K562 (cell line): ENCODE measurements at regions not wholly inside any gene's neighbourhood (a gene's known extent, or its start where the extent isn't known, plus 50 kb on each side); places are given as distances from the start of the nearest gene placed in this dataset.

Experiments
- ATAC-seq: fragments of 200-7000 bp; cut with Tn5 transposase; 3 replicates; pipeline ENCODE4 v1.9.1; 2020; ENCODE audit warnings: moderate library complexity
- BruUV-seq: library from RNA; stranded (reverse); fragments of 400-500 nt; replicated peaks from 2 replicates; lab custom pipeline; 2021; lab: Mats Ljungman, UMichigan
- CTCF ChIA-PET: fragments of 300-600 bp; formaldehyde crosslinking; extraction: SDS; loops from one replicate; lab custom pipeline; 2021; ENCODE audit warnings: low intra/inter-chr PET ratio; lab: Yijun Ruan, JAX
- POLR2A ChIA-PET: fragments of 300-600, 350-650 bp; sonication (Branson Sonifier 250); formaldehyde crosslinking; extraction: SDS; loops from one replicate; lab custom pipeline; 2021; ENCODE audit warnings: antibody characterized with exemption, inconsistent platforms; lab: Yijun Ruan, JAX
- DNase-seq, 4 experiments: peaks; one replicate each; pipeline versions ENCODE4 v3.0.0 to v3.0.0-alpha.2; 2011 to 2018; ENCODE audit warnings: low spot score in 3 of 4, mixed read lengths in 3 of 4; ENCODE audit errors: extremely low read depth in 1 of 4
- FAIRE-seq: peaks from 2 replicates; lab custom pipeline; 2011; peaks lifted over from hg19 to GRCh38; lab: Jason Lieb, UNC
- H2AFZ ChIP-seq: 2 replicates; pipeline ENCODE4 v1.6.0; 2011; ENCODE audit warnings: low read depth, low read length, control low read depth, inconsistent platforms
- H3K27ac ChIP-seq: fragments of 200-600 bp; 3 replicates; pipeline ENCODE4 v1.8.0; 2011; ENCODE audit warnings: low read depth, mild to moderate bottlenecking, control low read depth, inconsistent platforms, low read length, moderate library complexity, mixed read lengths; ENCODE audit errors: extremely low read depth
- H3K27me3 ChIP-seq, 2 experiments: fragments of 300-600 bp in 1 of 2; 2 replicates in 1 of 2; 3 replicates in 1 of 2; pipeline versions ENCODE4 v1.6.0 to v1.8.0; 2011; ENCODE audit warnings: inconsistent platforms in 2 of 2, low read length in 2 of 2, mild to moderate bottlenecking in 1 of 2, mixed read lengths in 1 of 2, moderate library complexity in 1 of 2; ENCODE audit not compliant: control insufficient read depth in 2 of 2, insufficient read depth in 2 of 2
- H3K36me3 ChIP-seq: fragments of 300-600 bp; 3 replicates; pipeline ENCODE4 v1.8.0; 2011; ENCODE audit warnings: mild to moderate bottlenecking, low read length, inconsistent platforms; ENCODE audit not compliant: control insufficient read depth, insufficient read depth
- H3K4me1 ChIP-seq, 2 experiments: fragments of 200-600 bp in 1 of 2; replicated peaks in 1 of 2; 2 replicates in 1 of 2; 3 replicates in 1 of 2; pipeline versions ENCODE4 v1.5.1 to v1.8.0; 2011; ENCODE audit warnings: inconsistent platforms in 2 of 2, low read length in 2 of 2, mild to moderate bottlenecking in 1 of 2, mixed read lengths in 1 of 2, moderate library complexity in 1 of 2; ENCODE audit not compliant: control insufficient read depth in 2 of 2, insufficient read depth in 2 of 2
- H3K4me2 ChIP-seq: 2 replicates; pipeline ENCODE4 v1.6.1; 2011; ENCODE audit warnings: low read length, control low read depth, inconsistent platforms, mixed read lengths; ENCODE audit not compliant: insufficient read depth
- H3K4me3 ChIP-seq: fragments of 200-600 bp; sonication (generic), shearing (Covaris generic); 2 replicates; pipeline ENCODE4 v1.5.1; 2016; ENCODE audit warnings: control low read depth, inconsistent platforms
- H3K79me2 ChIP-seq: fragments of 200-600 bp; 3 replicates; pipeline ENCODE4 v1.8.0; 2011; ENCODE audit warnings: low read length, inconsistent platforms; ENCODE audit not compliant: control insufficient read depth, insufficient read depth
- H3K9ac ChIP-seq, 2 experiments: 2 replicates each; pipeline versions ENCODE4 v1.6.0 to v1.6.1; 2011; ENCODE audit warnings: low read depth in 2 of 2, low read length in 2 of 2, control low read depth in 1 of 2, inconsistent platforms in 1 of 2, mild to moderate bottlenecking in 1 of 2, mixed read lengths in 1 of 2; ENCODE audit not compliant: insufficient read depth in 1 of 2
- H3K9me1 ChIP-seq: one replicate; pipeline ENCODE4 v1.6.0; 2011; ENCODE audit warnings: inconsistent platforms, mild to moderate bottlenecking, low read length, moderate library complexity; ENCODE audit not compliant: control insufficient read depth, insufficient read depth
- H3K9me3 ChIP-seq: replicated peaks from 2 replicates; pipeline ENCODE4 v1.5.1; 2011; ENCODE audit warnings: low read depth, low read length, inconsistent platforms; ENCODE audit not compliant: control insufficient read depth, insufficient read depth
- H4K20me1 ChIP-seq: replicated peaks from 2 replicates; pipeline ENCODE4 v1.6.1; 2011; ENCODE audit warnings: low read length, inconsistent platforms, mixed read lengths; ENCODE audit not compliant: control insufficient read depth, insufficient read depth
- CEBPG ChIP-seq, 3 experiments: fragments of 200-800 bp in 1 of 3; sonication (Bioruptor generic) in 1 of 3; sonication (generic) in 1 of 3; formaldehyde crosslinking in 1 of 3; IDR thresholded peaks in 2 of 3; conservative IDR thresholded peaks in 1 of 3; 2 replicates each; pipeline versions ENCODE4 v1.6.1 to v1.8.0; 2016 to 2022; ENCODE audit warnings: missing compliant biosample characterization in 2 of 3, missing genetic modification characterization in 2 of 3, mild to moderate bottlenecking in 1 of 3, missing genetic modification reagents in 1 of 3
- EWSR1 ChIP-seq: fragments of 450-650 bp; IDR thresholded peaks from 2 replicates; pipeline ENCODE4 v1.6.1; 2018; ENCODE audit warnings: borderline replicate concordance, mild to moderate bottlenecking, low read depth, moderate library complexity; ENCODE audit not compliant: partially characterized antibody
- ZFP1 ChIP-seq: fragments of 450-650 bp; formaldehyde crosslinking; IDR thresholded peaks from 2 replicates; pipeline ENCODE4 v1.4.0; 2020; ENCODE audit warnings: mild to moderate bottlenecking, mixed read lengths
- ZNF274 ChIP-seq: IDR thresholded peaks from 2 replicates; pipeline ENCODE4 v1.6.1; 2011; ENCODE audit warnings: low read depth, mild to moderate bottlenecking, low read length, moderate library complexity, borderline replicate concordance
- ZNF764 ChIP-seq: fragments of 250-450 bp; sonication (Bioruptor Pico); IDR thresholded peaks from 2 replicates; pipeline ENCODE4 v1.4.0; 2020; ENCODE audit warnings: low read depth, mild to moderate bottlenecking, moderate library complexity
- WGBS: fragments of 100-300 bp; shearing (Covaris generic); methylation state at CpG from one replicate; pipeline ENCODE4 v1.1.6; 2016; ENCODE audit warnings: low coverage, mixed read lengths; ENCODE audit not compliant: insufficient coverage; ENCODE audit errors: missing lambda C conversion rate; 5-methylcytosine and 5-hydroxymethylcytosine counted together
- in situ Hi-C: fragments of 300-500 bp; cut with MboI; formaldehyde crosslinking; loops from 4 replicates; pipeline ENCODE4 v1.15.0; 2018; ENCODE audit warnings: inconsistent platforms, mixed read lengths
- intact Hi-C: fragments of 100-400 bp; cut with micrococcal nuclease; formaldehyde crosslinking; loops from 2 replicates; pipeline ENCODE4 v1.14.2; 2022
- TF ChIP-seq, protein P1 (sequence below): fragments of 450-650 bp; IDR thresholded peaks from 2 replicates; pipeline ENCODE4 v1.7.1; 2018; ENCODE audit warnings: mild to moderate bottlenecking, low read depth; ENCODE audit not compliant: partially characterized antibody
- TF ChIP-seq, protein P2 (sequence below): fragments of 250-450 bp; sonication (Bioruptor Pico); IDR thresholded peaks from 2 replicates; pipeline ENCODE4 v1.5.0; 2021
- TF ChIP-seq, protein P3 (sequence below), 2 experiments: fragments of 450-650 bp; formaldehyde crosslinking in 1 of 2; IDR thresholded peaks; 2 replicates each; pipeline versions ENCODE4 v1.4.0 to v1.6.1; 2014 to 2020; ENCODE audit warnings: mild to moderate bottlenecking in 2 of 2, borderline replicate concordance in 1 of 2, low read depth in 1 of 2

- Histone ChIP-seq H2AFZ (no peak overlapping the region), H3K4me3 (no peak overlapping the region), H3K9me1 (no peaks in the 10 kb centered on the region), H4K20me1 (no peaks in the 10 kb centered on the region), H3K9ac (no peak overlapping the region), H3K27ac (no peak overlapping the region), H3K4me2 (no peak overlapping the region), H3K27me3 (no peaks in the 10 kb centered on the region), H3K9me3 (no peaks in the 10 kb centered on the region), H3K36me3 (no peaks in the 10 kb centered on the region), H3K79me2 (no peaks in the 10 kb centered on the region), H3K4me1 (no peaks in the 10 kb centered on the region)
- CTCF ChIA-PET: no interaction called here
- BruUV-seq: no TSS peak
- WGBS: 28% methylated on average over 1 of the region's 1 CpG
- FAIRE-seq (no peak), ATAC-seq (no peak), DNase-seq (no peak)
- in situ Hi-C loops (no loop called here), intact Hi-C loops (no loop called here)
- POLR2A ChIA-PET: no interaction called here
- TF ChIP-seq EWSR1 (no peak), ZFP1 (no peak), ZNF764 (CRISPR knock-in tag) (no peak), CEBPG (CRISPR knock-in tag; IDR thresholded peaks at IDR 0.05) (no peak), CEBPG (tag; conservative IDR thresholded peaks at IDR 0.05 in 1 of 2, IDR thresholded peaks at IDR 0.05 in 1 of 2) (no peak), ZNF274 (no peak)
- TF ChIP-seq, protein P1, sequence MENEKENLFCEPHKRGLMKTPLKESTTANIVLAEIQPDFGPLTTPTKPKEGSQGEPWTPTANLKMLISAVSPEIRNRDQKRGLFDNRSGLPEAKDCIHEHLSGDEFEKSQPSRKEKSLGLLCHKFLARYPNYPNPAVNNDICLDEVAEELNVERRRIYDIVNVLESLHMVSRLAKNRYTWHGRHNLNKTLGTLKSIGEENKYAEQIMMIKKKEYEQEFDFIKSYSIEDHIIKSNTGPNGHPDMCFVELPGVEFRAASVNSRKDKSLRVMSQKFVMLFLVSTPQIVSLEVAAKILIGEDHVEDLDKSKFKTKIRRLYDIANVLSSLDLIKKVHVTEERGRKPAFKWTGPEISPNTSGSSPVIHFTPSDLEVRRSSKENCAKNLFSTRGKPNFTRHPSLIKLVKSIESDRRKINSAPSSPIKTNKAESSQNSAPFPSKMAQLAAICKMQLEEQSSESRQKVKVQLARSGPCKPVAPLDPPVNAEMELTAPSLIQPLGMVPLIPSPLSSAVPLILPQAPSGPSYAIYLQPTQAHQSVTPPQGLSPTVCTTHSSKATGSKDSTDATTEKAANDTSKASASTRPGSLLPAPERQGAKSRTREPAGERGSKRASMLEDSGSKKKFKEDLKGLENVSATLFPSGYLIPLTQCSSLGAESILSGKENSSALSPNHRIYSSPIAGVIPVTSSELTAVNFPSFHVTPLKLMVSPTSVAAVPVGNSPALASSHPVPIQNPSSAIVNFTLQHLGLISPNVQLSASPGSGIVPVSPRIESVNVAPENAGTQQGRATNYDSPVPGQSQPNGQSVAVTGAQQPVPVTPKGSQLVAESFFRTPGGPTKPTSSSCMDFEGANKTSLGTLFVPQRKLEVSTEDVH: no peak
- TF ChIP-seq, protein P2, sequence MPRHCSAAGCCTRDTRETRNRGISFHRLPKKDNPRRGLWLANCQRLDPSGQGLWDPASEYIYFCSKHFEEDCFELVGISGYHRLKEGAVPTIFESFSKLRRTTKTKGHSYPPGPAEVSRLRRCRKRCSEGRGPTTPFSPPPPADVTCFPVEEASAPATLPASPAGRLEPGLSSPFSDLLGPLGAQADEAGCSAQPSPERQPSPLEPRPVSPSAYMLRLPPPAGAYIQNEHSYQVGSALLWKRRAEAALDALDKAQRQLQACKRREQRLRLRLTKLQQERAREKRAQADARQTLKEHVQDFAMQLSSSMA (CRISPR knock-in tag): no peak
- TF ChIP-seq, protein P3, sequence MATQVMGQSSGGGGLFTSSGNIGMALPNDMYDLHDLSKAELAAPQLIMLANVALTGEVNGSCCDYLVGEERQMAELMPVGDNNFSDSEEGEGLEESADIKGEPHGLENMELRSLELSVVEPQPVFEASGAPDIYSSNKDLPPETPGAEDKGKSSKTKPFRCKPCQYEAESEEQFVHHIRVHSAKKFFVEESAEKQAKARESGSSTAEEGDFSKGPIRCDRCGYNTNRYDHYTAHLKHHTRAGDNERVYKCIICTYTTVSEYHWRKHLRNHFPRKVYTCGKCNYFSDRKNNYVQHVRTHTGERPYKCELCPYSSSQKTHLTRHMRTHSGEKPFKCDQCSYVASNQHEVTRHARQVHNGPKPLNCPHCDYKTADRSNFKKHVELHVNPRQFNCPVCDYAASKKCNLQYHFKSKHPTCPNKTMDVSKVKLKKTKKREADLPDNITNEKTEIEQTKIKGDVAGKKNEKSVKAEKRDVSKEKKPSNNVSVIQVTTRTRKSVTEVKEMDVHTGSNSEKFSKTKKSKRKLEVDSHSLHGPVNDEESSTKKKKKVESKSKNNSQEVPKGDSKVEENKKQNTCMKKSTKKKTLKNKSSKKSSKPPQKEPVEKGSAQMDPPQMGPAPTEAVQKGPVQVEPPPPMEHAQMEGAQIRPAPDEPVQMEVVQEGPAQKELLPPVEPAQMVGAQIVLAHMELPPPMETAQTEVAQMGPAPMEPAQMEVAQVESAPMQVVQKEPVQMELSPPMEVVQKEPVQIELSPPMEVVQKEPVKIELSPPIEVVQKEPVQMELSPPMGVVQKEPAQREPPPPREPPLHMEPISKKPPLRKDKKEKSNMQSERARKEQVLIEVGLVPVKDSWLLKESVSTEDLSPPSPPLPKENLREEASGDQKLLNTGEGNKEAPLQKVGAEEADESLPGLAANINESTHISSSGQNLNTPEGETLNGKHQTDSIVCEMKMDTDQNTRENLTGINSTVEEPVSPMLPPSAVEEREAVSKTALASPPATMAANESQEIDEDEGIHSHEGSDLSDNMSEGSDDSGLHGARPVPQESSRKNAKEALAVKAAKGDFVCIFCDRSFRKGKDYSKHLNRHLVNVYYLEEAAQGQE (IDR thresholded peaks at IDR 0.05; ENCODE audit: borderline replicate concordance): no peak
- TF ChIP-seq, protein P3 (CRISPR knock-in tag; IDR thresholded peaks at IDR 0.05; ENCODE audit: low read depth): no peak
These were observed 465.5 kb upstream of the ACTBL2 start for GRCh38 chr5:57948091-57948490.
